Lung (tissue), 11 donors: ENCODE measurements at regions not wholly inside any gene's neighbourhood (a gene's known extent, or its start where the extent isn't known, plus 50 kb on each side); places are given as distances from the start of the nearest gene placed in this dataset.

Experiments used
- ATAC-seq: fragments of 200-7000 bp; cut with Tn5 transposase; one replicate; pipeline ENCODE4 v1.9.1; 2020; ENCODE audit warnings: moderate number of reproducible peaks; ENCODE audit not compliant: insufficient read depth, low FRiP score
- DNase-seq, 3 donors: peaks; one replicate each; pipeline ENCODE4 v3.0.0-alpha.2; 2013 to 2017
- H3K27ac ChIP-seq, 2 donors: one replicate each; pipeline ENCODE4 v1.5.1; 2013; ENCODE audit warnings: mild to moderate bottlenecking in 2 of 2, moderate library complexity in 2 of 2, control low read depth in 1 of 2, inconsistent platforms in 1 of 2, low read depth in 1 of 2, low read length in 1 of 2
- H3K27me3 ChIP-seq, 3 donors: one replicate each; pipeline ENCODE4 v1.5.1; 2013; ENCODE audit warnings: low read length in 2 of 3; ENCODE audit not compliant: control insufficient read depth in 3 of 3, insufficient read depth in 3 of 3
- H3K36me3 ChIP-seq, 4 donors: one replicate each; pipeline ENCODE4 v1.5.1; 2013; ENCODE audit warnings: low read length in 4 of 4, mild to moderate bottlenecking in 1 of 4, moderate library complexity in 1 of 4; ENCODE audit not compliant: control insufficient read depth in 4 of 4, insufficient read depth in 4 of 4
- H3K4me1 ChIP-seq, 5 donors: one replicate each; pipeline ENCODE4 v1.5.1; 2013; ENCODE audit warnings: low read length in 5 of 5, mild to moderate bottlenecking in 2 of 5, moderate library complexity in 1 of 5; ENCODE audit not compliant: control insufficient read depth in 5 of 5, insufficient read depth in 5 of 5
- H3K4me3 ChIP-seq: one replicate; pipeline ENCODE4 v1.5.1; 2013; ENCODE audit warnings: mild to moderate bottlenecking, control low read depth, moderate library complexity
- H3K9ac ChIP-seq, 2 donors: one replicate each; pipeline ENCODE4 v1.5.1; 2013; ENCODE audit warnings: low read length in 2 of 2, control low read depth in 1 of 2; ENCODE audit not compliant: insufficient read depth in 1 of 2
- H3K9me3 ChIP-seq, 4 donors: one replicate each; pipeline ENCODE4 v1.5.1; 2013; ENCODE audit warnings: low read length in 3 of 4, mild to moderate bottlenecking in 1 of 4, moderate library complexity in 1 of 4; ENCODE audit not compliant: control insufficient read depth in 4 of 4, insufficient read depth in 3 of 4
- CTCF ChIP-seq: IDR thresholded peaks from 2 replicates; pipeline ENCODE4 v1.5.1; 2012; ENCODE audit warnings: mild to moderate bottlenecking; ENCODE audit errors: control extremely low read depth, extremely low read depth
- WGBS, 2 donors: extraction: QIAGEN DNeasy Blood & Tissue Kit; methylation state at CpG; one replicate each; pipeline ENCODE4 v1.1.7; 2013; 5-methylcytosine and 5-hydroxymethylcytosine counted together
- donor health status: control.
- donor health status: control.
- donor health status: Bipolar disorder and iron deficiency.
- donor health status: healthy.
- donor health status: DM: yes; HTN: yes; CAD: no.

- DNase-seq (no peak), ATAC-seq (no peak)
- no peak overlapping the region for H3K4me3 ChIP-seq
- no peaks in the 10 kb centered on the region for H3K36me3 ChIP-seq
- no peaks in the 10 kb centered on the region for H3K27me3 ChIP-seq
- no peaks in the 10 kb centered on the region for H3K4me1 ChIP-seq
- H3K9me3 ChIP-seq = no peaks in the 10 kb centered on the region
- WGBS, 2 donors = 57 to 73% methylated on average over 1 of the region's 1 CpG
- H3K27ac ChIP-seq = no peak overlapping the region
- no peak overlapping the region for H3K9ac ChIP-seq
- TF ChIP-seq CTCF = no peak
Observed at GRCh38 chr3:22537560-22537959, 665.6 kb upstream of the UBE2E2 start.

- no peak overlapping the region for H3K9ac ChIP-seq
- WGBS, 2 donors = 85 to 98% methylated on average over 2 of the region's 2 CpGs
- no peaks in the 10 kb centered on the region for H3K4me1 ChIP-seq
- ATAC-seq (no peak), DNase-seq (no peak)
- H3K9me3 ChIP-seq = no peaks in the 10 kb centered on the region
- no peaks in the 10 kb centered on the region for H3K36me3 ChIP-seq
- H3K4me3 ChIP-seq = no peak overlapping the region
- no peak overlapping the region for H3K27ac ChIP-seq
- peaks cover 0 to 2% (median 0%) of the 10 kb centered on the region in 3 donors for H3K27me3 ChIP-seq
- TF ChIP-seq CTCF = no peak
Observed at GRCh38 chr3:22542311-22542710, 660.8 kb upstream of the UBE2E2 start.

GRCh38 chr3:22555753-22556435 lies 647.2 kb upstream of the UBE2E2 start:
- no peak overlapping the region for H3K4me3 ChIP-seq
- TF ChIP-seq CTCF = no peak
- H3K36me3 ChIP-seq = no peaks in the 10 kb centered on the region
- H3K27ac ChIP-seq = no peak overlapping the region
- H3K4me1 ChIP-seq = peaks cover 0 to 4% (median 0%) of the 10 kb centered on the region in 5 donors
- peaks cover 0 to 28% (median 0%) of the 10 kb centered on the region in 3 donors for H3K27me3 ChIP-seq
- DNase-seq (peak; percentile 17 to 75 (median 40)), ATAC-seq (peak; percentile 41)
- H3K9me3 ChIP-seq = no peaks in the 10 kb centered on the region
- no peak overlapping the region for H3K9ac ChIP-seq
- 43 to 44% methylated on average over 5 of the region's 5 CpGs for WGBS, 2 donors

- Histone ChIP-seq H3K27ac (no peak overlapping the region), H3K4me3 (no peak overlapping the region), H3K4me1 (no peaks in the 10 kb centered on the region), H3K9me3 (no peaks in the 10 kb centered on the region), H3K9ac (no peak overlapping the region), H3K27me3 (peaks cover 0 to 5% (median 0%) of the 10 kb centered on the region in 3 donors), H3K36me3 (no peaks in the 10 kb centered on the region)
- DNase-seq = no peak
- ATAC-seq = no peak
- no peak for TF ChIP-seq CTCF
Observed at GRCh38 chr3:22565393-22565792, 637.7 kb upstream of the UBE2E2 start.
